IPS-NIHi11 (cell line): ENCODE measurements at regions not wholly inside any gene's neighbourhood (a gene's known extent, or its start where the extent isn't known, plus 50 kb on each side); places are given as distances from the start of the nearest gene placed in this dataset.
"Not testable (repeated sequence)": the region's sequence is repeated elsewhere in the genome, so short reads cannot be mapped to it uniquely, and the experiment has no call there.

Source experiments
- DNase-seq: peaks from one replicate; pipeline ENCODE4 v3.0.0; 2012; ENCODE audit warnings: mixed read lengths, low spot score

- DNase-seq: not testable (repeated sequence)
Observed at GRCh38 chr6:86872810-86873209, 64.5 kb upstream of the HTR1E start.

- DNase-seq: no peak
Observed at GRCh38 chr6:86871681-86872080, 65.6 kb upstream of the HTR1E start.

- DNase-seq: no peak
Observed at GRCh38 chr6:86869500-86869899, 67.8 kb upstream of the HTR1E start.

- DNase-seq: no peak
Observed at GRCh38 chr6:86859513-86859912, 77.8 kb upstream of the HTR1E start.

- DNase-seq: no peak
Observed at GRCh38 chr6:86858970-86859369, 78.4 kb upstream of the HTR1E start.

- no peak for DNase-seq
Observed at GRCh38 chr6:86857783-86858182, 79.5 kb upstream of the HTR1E start.

GRCh38 chr6:86856937-86857563 is 80.3 kb upstream of the HTR1E start:
- DNase-seq: peak; percentile 23

- DNase-seq: no peak
Observed at GRCh38 chr6:86856379-86856778, 80.9 kb upstream of the HTR1E start.

GRCh38 chr6:86848986-86849385 is 88.3 kb upstream of the HTR1E start:
- no peak for DNase-seq

- DNase-seq: no peak
Observed at GRCh38 chr6:86832686-86833085, 104.6 kb upstream of the HTR1E start.

- DNase-seq: no peak
Observed at GRCh38 chr6:86825436-86825835, 111.9 kb upstream of the HTR1E start.

GRCh38 chr6:86822747-86823146 is 114.6 kb upstream of the HTR1E start:
- no peak for DNase-seq

GRCh38 chr6:86820750-86821149 is 116.6 kb upstream of the HTR1E start:
- no peak for DNase-seq

- no peak for DNase-seq
Observed at GRCh38 chr6:86793649-86794048, 143.7 kb upstream of the HTR1E start.

- no peak for DNase-seq
Observed at GRCh38 chr6:86791476-86791875, 145.9 kb upstream of the HTR1E start.

- DNase-seq: no peak
Observed at GRCh38 chr6:86789779-86790411, 147.4 kb upstream of the HTR1E start.

GRCh38 chr6:86782328-86782727 is 155.0 kb upstream of the HTR1E start:
- no peak for DNase-seq

- DNase-seq: no peak
Observed at GRCh38 chr6:86780923-86781322, 156.4 kb upstream of the HTR1E start.

GRCh38 chr6:86775893-86776292 is 161.4 kb upstream of the HTR1E start:
- no peak for DNase-seq

- DNase-seq: no peak
Observed at GRCh38 chr6:86765211-86765610, 172.1 kb upstream of the HTR1E start.

- not testable (repeated sequence) for DNase-seq
Observed at GRCh38 chr6:86759953-86760352, 177.4 kb upstream of the HTR1E start.

GRCh38 chr6:86756640-86757229 is 180.6 kb upstream of the HTR1E start:
- peak; percentile 24 for DNase-seq

GRCh38 chr6:86744048-86744447 is 193.3 kb upstream of the HTR1E start:
- no peak for DNase-seq

- no peak for DNase-seq
Observed at GRCh38 chr6:86738078-86738477, 199.2 kb upstream of the HTR1E start.
